SU-DHL-6 (cell line): ENCODE measurements at regions not wholly inside any gene's neighbourhood (a gene's known extent, or its start where the extent isn't known, plus 50 kb on each side); places are given as distances from the start of the nearest gene placed in this dataset.

Source experiments
- H2AFZ ChIP-seq: fragments of 200-600 bp; sonication (generic); 2 replicates; pipeline ENCODE4 v1.6.1; 2014; ENCODE audit warnings: low read depth, mild to moderate bottlenecking, moderate library complexity, mixed read lengths, antibody characterized with exemption, low read length; ENCODE audit not compliant: severe bottlenecking
- H3F3A ChIP-seq: fragments of 200-600 bp; shearing (Covaris generic); 2 replicates; pipeline ENCODE4 v1.6.0; 2016; ENCODE audit warnings: antibody characterized with exemption, mild to moderate bottlenecking; ENCODE audit not compliant: insufficient read depth
- H3K27ac ChIP-seq: fragments of 200-600 bp; sonication (generic); 2 replicates; pipeline ENCODE4 v1.5.1; 2016; ENCODE audit warnings: low read depth, mild to moderate bottlenecking, low read length, moderate library complexity, mixed read lengths
- H3K27me3 ChIP-seq: fragments of 200-600 bp; sonication (generic), shearing (Covaris generic); 2 replicates; pipeline ENCODE4 v1.6.0; 2014; ENCODE audit warnings: mild to moderate bottlenecking, low read length
- H3K36me3 ChIP-seq: fragments of 200-600 bp; sonication (generic); 2 replicates; pipeline ENCODE4 v1.6.1; 2014; ENCODE audit warnings: mild to moderate bottlenecking, low read length, mixed read lengths
- H3K4me2 ChIP-seq: fragments of 300-600, 200-600 bp; shearing (Covaris generic), sonication (generic); 2 replicates; pipeline ENCODE4 v1.6.0; 2014; ENCODE audit warnings: low read length, low read depth, mild to moderate bottlenecking; ENCODE audit not compliant: poor library complexity, severe bottlenecking
- H3K4me3 ChIP-seq: fragments of 200-600 bp; sonication (generic); 2 replicates; pipeline ENCODE4 v1.5.1; 2014; ENCODE audit warnings: antibody characterized with exemption, low read length, mild to moderate bottlenecking, mixed read lengths; ENCODE audit not compliant: insufficient read depth, poor library complexity, severe bottlenecking
- H3K79me2 ChIP-seq: fragments of 200-600 bp; sonication (generic); 2 replicates; pipeline ENCODE4 v1.6.1; 2014; ENCODE audit warnings: mild to moderate bottlenecking, low read length, moderate library complexity; ENCODE audit not compliant: insufficient read depth
- H3K9ac ChIP-seq: fragments of 200-600 bp; sonication (generic); 2 replicates; pipeline ENCODE4 v1.7.0; 2014; ENCODE audit warnings: mild to moderate bottlenecking, low read length
- H3K9me2 ChIP-seq: fragments of 200-600 bp; sonication (generic); replicated peaks from 2 replicates; pipeline ENCODE4 v1.6.1; 2014; ENCODE audit warnings: low read length; ENCODE audit not compliant: insufficient read depth
- H3K9me3 ChIP-seq: fragments of 200-600 bp; sonication (generic); 2 replicates; pipeline ENCODE4 v1.6.1; 2014; ENCODE audit warnings: low read length, mixed read lengths; ENCODE audit not compliant: insufficient read depth
- H4K20me1 ChIP-seq: fragments of 200-600 bp; sonication (generic); 2 replicates; pipeline ENCODE4 v1.6.1; 2014; ENCODE audit warnings: low read depth, mild to moderate bottlenecking, antibody characterized with exemption, low read length, moderate library complexity, mixed read lengths
- CTCF ChIP-seq: fragments of 200-600 bp; sonication (generic); IDR thresholded peaks from one replicate; pipeline ENCODE4 v1.5.1; 2017; ENCODE audit warnings: antibody characterized with exemption, mild to moderate bottlenecking, low read length, moderate library complexity; ENCODE audit not compliant: insufficient read depth, poor library complexity, severe bottlenecking
- EZH2phosphoT487 ChIP-seq: fragments of 200-600 bp; sonication (generic), shearing (Covaris generic); conservative IDR thresholded peaks from 2 replicates; pipeline ENCODE4 v1.6.1; 2018; ENCODE audit warnings: mild to moderate bottlenecking, antibody characterized with exemption, low read length, moderate library complexity, mixed read lengths

- no peak overlapping the region for H3K9ac ChIP-seq
- no peaks in the 10 kb centered on the region for H3K27me3 ChIP-seq
- H3K79me2 ChIP-seq, result no peaks in the 10 kb centered on the region
- no peaks in the 10 kb centered on the region for H3K9me3 ChIP-seq
- H3K4me2 ChIP-seq, result no peak overlapping the region
- no peak overlapping the region for H2AFZ ChIP-seq
- H3K9me2 ChIP-seq, result no peaks in the 10 kb centered on the region
- H3K36me3 ChIP-seq, result no peaks in the 10 kb centered on the region
- H3K27ac ChIP-seq, result no peak overlapping the region
- TF ChIP-seq EZH2phosphoT487 (no peak), CTCF (no peak)
- H3F3A ChIP-seq, result no peaks in the 10 kb centered on the region
- H3K4me3 ChIP-seq, result no peak overlapping the region
- H4K20me1 ChIP-seq, result no peaks in the 10 kb centered on the region
These were observed 159.5 kb upstream of the MAFB start for GRCh38 chr20:40848526-40848925.

GRCh38 chr20:40849456-40849855 is 160.4 kb upstream of the MAFB start:
- Histone ChIP-seq H3K27ac (no peak overlapping the region), H3K27me3 (no peaks in the 10 kb centered on the region), H3K9me3 (no peaks in the 10 kb centered on the region), H3K9ac (no peak overlapping the region), H3K79me2 (no peaks in the 10 kb centered on the region), H2AFZ (no peak overlapping the region), H3K36me3 (no peaks in the 10 kb centered on the region), H3K4me2 (no peak overlapping the region), H3F3A (no peaks in the 10 kb centered on the region), H3K9me2 (no peaks in the 10 kb centered on the region), H3K4me3 (no peak overlapping the region), H4K20me1 (no peaks in the 10 kb centered on the region)
- TF ChIP-seq CTCF (no peak), EZH2phosphoT487 (no peak)

DNA sequence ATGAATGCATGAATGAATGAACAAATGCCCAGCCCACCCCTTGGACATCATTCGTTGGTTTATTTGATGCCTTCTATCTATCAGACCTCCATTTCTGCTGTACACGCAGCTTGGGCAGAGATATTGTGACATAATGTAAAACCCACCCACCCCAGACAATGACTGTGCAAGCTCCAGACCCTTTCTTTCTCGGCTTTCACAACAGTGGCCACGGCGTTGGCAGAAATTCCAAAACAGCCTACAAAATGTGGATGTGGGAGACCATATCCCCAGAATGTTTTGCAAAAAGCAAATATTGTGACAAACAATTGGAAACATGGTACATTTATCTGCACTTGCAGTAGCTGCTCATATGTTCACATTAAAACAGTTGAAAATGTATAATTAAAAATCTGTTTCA is 162.0 kb upstream of the MAFB start:
- no peak overlapping the region for H3K27ac ChIP-seq
- H4K20me1 ChIP-seq, result no peaks in the 10 kb centered on the region
- H3K27me3 ChIP-seq, result no peaks in the 10 kb centered on the region
- H3F3A ChIP-seq, result no peaks in the 10 kb centered on the region
- no peak overlapping the region for H3K4me2 ChIP-seq
- H3K9me2 ChIP-seq, result no peaks in the 10 kb centered on the region
- no peaks in the 10 kb centered on the region for H3K9me3 ChIP-seq
- no peaks in the 10 kb centered on the region for H3K36me3 ChIP-seq
- no peak overlapping the region for H2AFZ ChIP-seq
- no peak for TF ChIP-seq EZH2phosphoT487
- no peak for TF ChIP-seq CTCF
- H3K79me2 ChIP-seq, result no peaks in the 10 kb centered on the region
- H3K4me3 ChIP-seq, result no peak overlapping the region
- no peak overlapping the region for H3K9ac ChIP-seq

- H3K27me3 ChIP-seq, result no peaks in the 10 kb centered on the region
- no peaks in the 10 kb centered on the region for H4K20me1 ChIP-seq
- no peaks in the 10 kb centered on the region for H3K9me2 ChIP-seq
- TF ChIP-seq CTCF, result no peak
- no peak for TF ChIP-seq EZH2phosphoT487
- no peaks in the 10 kb centered on the region for H3F3A ChIP-seq
- no peak overlapping the region for H3K9ac ChIP-seq
- no peak overlapping the region for H3K4me2 ChIP-seq
- no peak overlapping the region for H3K4me3 ChIP-seq
- H3K27ac ChIP-seq, result no peak overlapping the region
- H3K36me3 ChIP-seq, result no peaks in the 10 kb centered on the region
- no peaks in the 10 kb centered on the region for H3K9me3 ChIP-seq
- H3K79me2 ChIP-seq, result no peaks in the 10 kb centered on the region
- H2AFZ ChIP-seq, result no peak overlapping the region
These were observed 166.2 kb upstream of the MAFB start for GRCh38 chr20:40855269-40855668.
